Uterus (tissue), 3 donors: ENCODE measurements at regions not wholly inside any gene's neighbourhood (a gene's known extent, or its start where the extent isn't known, plus 50 kb on each side); places are given as distances from the start of the nearest gene placed in this dataset.

ENCODE experiments used
- DNase-seq, 2 donors: peaks; one replicate each; pipeline ENCODE4 v3.0.0-alpha.2; 2019 to 2020
- H3K27ac ChIP-seq, 2 donors: fragments of 200-600 bp; sonication (generic); 1 replicate in 1 of 2; 2 replicates in 1 of 2; pipeline ENCODE4 v1.5.1; 2016 to 2018
- H3K27me3 ChIP-seq, 2 donors: fragments of 200-600 bp; sonication (generic); one replicate each; pipeline ENCODE4 v1.5.1; 2018 to 2019; ENCODE audit warnings: control low read depth in 1 of 2
- H3K36me3 ChIP-seq, 2 donors: fragments of 200-600 bp; sonication (generic); one replicate each; pipeline ENCODE4 v1.5.1; 2019; ENCODE audit warnings: control low read depth in 1 of 2
- H3K4me1 ChIP-seq, 2 donors: fragments of 200-600 bp; sonication (generic); one replicate each; pipeline ENCODE4 v1.5.1; 2018 to 2019; ENCODE audit warnings: control low read depth in 1 of 2
- H3K4me3 ChIP-seq, 2 donors: fragments of 200-600 bp; sonication (generic); 1 replicate in 1 of 2; 2 replicates in 1 of 2; pipeline ENCODE4 v1.5.1; 2018 to 2019; ENCODE audit warnings: mild to moderate bottlenecking in 1 of 2
- H3K9me3 ChIP-seq, 2 donors: fragments of 200-600 bp; sonication (generic); one replicate each; pipeline ENCODE4 v1.5.1; 2019; ENCODE audit warnings: control low read depth in 1 of 2
- CTCF ChIP-seq, 4 experiments: fragments of 200-600 bp in 2 of 4; fragments of 450-650 bp in 2 of 4; sonication (generic) in 2 of 4; IDR thresholded peaks; one replicate each; pipeline ENCODE4 v1.5.1; 2016 to 2019; ENCODE audit warnings: antibody characterized with exemption in 4 of 4, mild to moderate bottlenecking in 2 of 4, moderate library complexity in 1 of 4
- POLR2A ChIP-seq, 2 donors: fragments of 450-650 bp; IDR thresholded peaks; one replicate each; pipeline ENCODE4 v1.6.1; 2016; ENCODE audit warnings: antibody characterized with exemption in 2 of 2, mild to moderate bottlenecking in 1 of 2, moderate library complexity in 1 of 2
- intact Hi-C: fragments of 100-400 bp; cut with DNase I; formaldehyde crosslinking; loops from one replicate; pipeline ENCODE4 v1.15.1; 2023; ENCODE audit warnings: low total_unique reads
- donor health status: DM: yes; HTN: yes; CAD: no.

- Histone ChIP-seq H3K27me3 (no peaks in the 10 kb centered on the region), H3K36me3 (no peaks in the 10 kb centered on the region), H3K4me1 (no peaks in the 10 kb centered on the region), H3K9me3 (no peaks in the 10 kb centered on the region), H3K27ac (no peak overlapping the region), H3K4me3 (no peak overlapping the region)
- TF ChIP-seq CTCF (IDR thresholded peaks at IDR 0.05): no peak
- TF ChIP-seq POLR2A (IDR thresholded peaks at IDR 0.05): no peak
- DNase-seq: no peak
- intact Hi-C loops: no loop called here
Observed at GRCh38 chr3:168384990-168385389, 289.3 kb upstream of the GOLIM4 start.

GRCh38 chr3:168383573-168383972 is 287.8 kb upstream of the GOLIM4 start:
- no peaks in the 10 kb centered on the region for H3K36me3 ChIP-seq
- no peak for TF ChIP-seq CTCF (IDR thresholded peaks at IDR 0.05)
- no peak for TF ChIP-seq POLR2A (IDR thresholded peaks at IDR 0.05)
- H3K4me3 ChIP-seq: no peak overlapping the region
- DNase-seq: no peak
- H3K9me3 ChIP-seq: no peaks in the 10 kb centered on the region
- no peak overlapping the region for H3K27ac ChIP-seq
- no peaks in the 10 kb centered on the region for H3K4me1 ChIP-seq
- no peaks in the 10 kb centered on the region for H3K27me3 ChIP-seq
- intact Hi-C loops: no loop called here

- Histone ChIP-seq H3K9me3 (no peaks in the 10 kb centered on the region), H3K4me1 (no peaks in the 10 kb centered on the region), H3K36me3 (no peaks in the 10 kb centered on the region), H3K27me3 (no peaks in the 10 kb centered on the region), H3K27ac (no peak overlapping the region), H3K4me3 (no peak overlapping the region)
- intact Hi-C loops: no loop called here
- no peak for DNase-seq
- no peak for TF ChIP-seq POLR2A (IDR thresholded peaks at IDR 0.05)
Observed at GRCh38 chr3:168371846-168372245, 276.1 kb upstream of the GOLIM4 start.

GRCh38 chr3:168364967-168365366 is 269.2 kb upstream of the GOLIM4 start:
- no peaks in the 10 kb centered on the region for H3K9me3 ChIP-seq
- no peaks in the 10 kb centered on the region for H3K27me3 ChIP-seq
- no peak for TF ChIP-seq CTCF (IDR thresholded peaks at IDR 0.05)
- no peak for TF ChIP-seq POLR2A (IDR thresholded peaks at IDR 0.05)
- H3K4me1 ChIP-seq: no peaks in the 10 kb centered on the region
- intact Hi-C loops: no loop called here
- no peaks in the 10 kb centered on the region for H3K36me3 ChIP-seq
- H3K4me3 ChIP-seq: no peak overlapping the region
- H3K27ac ChIP-seq: no peak overlapping the region
- DNase-seq: no peak

GRCh38 chr3:168362661-168363247 is 267.0 kb upstream of the GOLIM4 start:
- H3K36me3 ChIP-seq: no peaks in the 10 kb centered on the region
- intact Hi-C loops: no loop called here

More at GRCh38 chr3:168362661-168363247, 267.0 kb upstream of the GOLIM4 start:
- TF ChIP-seq CTCF (IDR thresholded peaks at IDR 0.05) (no peak), POLR2A (IDR thresholded peaks at IDR 0.05) (no peak)
- H3K27me3 ChIP-seq: no peaks in the 10 kb centered on the region
- H3K4me3 ChIP-seq: no peak overlapping the region
- H3K9me3 ChIP-seq: no peaks in the 10 kb centered on the region
- no peak for DNase-seq
- no peaks in the 10 kb centered on the region for H3K4me1 ChIP-seq
- no peak overlapping the region for H3K27ac ChIP-seq
